DMS153 treated with DMSO at 0.1 percent for 48 hours (cell line): ENCODE measurements at regions not wholly inside any gene's neighbourhood (a gene's known extent, or its start where the extent isn't known, plus 50 kb on each side); places are given as distances from the start of the nearest gene placed in this dataset.
"Not testable (repeated sequence)": the region's sequence is repeated elsewhere in the genome, so short reads cannot be mapped to it uniquely, and the experiment has no call there.

Experiments used
- DNase-seq: peaks from one replicate; lab custom pipeline; 2025; ENCODE audit not compliant: unreplicated experiment; lab: John Stamatoyannopoulos, UW

DNA sequence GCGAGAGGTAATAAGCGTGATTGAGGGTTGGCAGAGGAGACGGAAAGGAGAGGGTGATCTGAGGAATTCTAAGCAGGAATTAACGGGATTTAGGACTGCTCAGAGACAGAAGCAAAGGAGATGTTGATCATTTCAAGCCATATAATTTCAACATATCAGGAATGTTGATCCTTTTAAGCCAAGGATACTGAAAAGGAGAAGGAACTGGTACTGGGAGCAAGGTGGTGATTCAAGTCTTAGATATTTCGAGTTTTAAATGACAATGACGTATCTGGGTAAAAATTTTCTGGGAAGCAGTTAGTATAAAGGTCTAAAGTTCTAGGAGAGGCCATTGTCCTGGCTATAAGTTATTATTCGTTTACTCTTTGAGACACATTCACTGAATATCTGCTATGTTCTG is 91.3 kb upstream of the OGFRL1 start:
- DNase-seq: no peak

DNA sequence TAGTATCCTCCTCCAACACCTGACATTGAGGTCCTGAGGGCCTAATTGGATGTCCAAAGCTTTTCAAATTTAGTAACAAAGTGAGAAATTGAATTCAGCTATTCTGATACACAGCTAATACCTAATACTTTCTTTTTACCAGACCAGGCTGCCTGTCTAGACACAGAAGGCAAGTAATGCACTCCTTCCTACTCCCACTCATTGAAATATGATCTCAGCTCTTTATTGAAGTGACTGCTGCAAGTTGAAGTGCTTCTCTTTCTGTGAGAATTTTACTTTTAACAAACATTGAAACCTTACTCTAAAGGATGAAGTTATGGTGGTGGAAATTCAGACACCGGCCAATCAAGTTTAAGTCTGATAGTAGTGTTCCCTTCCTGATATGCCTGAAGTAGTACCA is 90.8 kb upstream of the OGFRL1 start:
- no peak for DNase-seq

DNA sequence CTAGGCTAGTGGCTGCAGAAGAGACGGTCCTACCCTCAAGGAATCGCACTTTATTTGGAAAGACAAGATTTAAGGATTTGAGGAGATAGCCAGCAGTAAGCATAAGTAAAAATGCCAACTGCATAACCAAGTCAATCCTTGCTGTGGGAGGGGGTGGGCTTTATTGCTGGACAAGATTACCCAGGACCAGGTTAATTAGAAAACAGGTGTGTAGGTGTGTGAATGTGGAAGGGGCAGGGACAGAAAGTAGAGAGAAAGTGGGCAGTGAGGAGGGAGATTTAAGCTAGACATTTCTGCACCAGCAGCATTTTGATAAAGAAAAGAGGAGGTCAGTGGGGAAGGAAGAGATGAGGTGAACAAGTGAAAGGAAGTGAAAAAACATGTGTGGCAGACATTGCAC is 89.7 kb upstream of the OGFRL1 start:
- DNase-seq: no peak

DNA sequence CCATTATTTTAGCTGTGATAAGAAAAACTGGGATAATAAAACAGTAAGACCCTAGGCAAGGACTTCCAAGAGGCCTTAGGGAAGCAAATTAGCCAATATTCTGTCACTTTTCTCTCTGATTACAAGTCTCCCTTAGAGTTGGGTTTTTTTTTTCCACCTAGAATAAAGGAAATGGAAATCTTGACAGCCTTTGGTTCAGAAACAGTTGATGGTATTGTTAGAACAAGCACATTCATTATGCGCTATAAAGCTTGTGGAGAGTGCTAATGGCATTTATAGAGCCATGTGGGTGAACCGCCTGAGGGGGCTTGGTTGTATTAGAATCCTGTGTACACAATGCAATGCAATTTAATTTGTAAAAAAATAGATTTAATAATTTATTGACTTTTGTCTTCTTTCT is 88.9 kb upstream of the OGFRL1 start:
- no peak for DNase-seq

DNA sequence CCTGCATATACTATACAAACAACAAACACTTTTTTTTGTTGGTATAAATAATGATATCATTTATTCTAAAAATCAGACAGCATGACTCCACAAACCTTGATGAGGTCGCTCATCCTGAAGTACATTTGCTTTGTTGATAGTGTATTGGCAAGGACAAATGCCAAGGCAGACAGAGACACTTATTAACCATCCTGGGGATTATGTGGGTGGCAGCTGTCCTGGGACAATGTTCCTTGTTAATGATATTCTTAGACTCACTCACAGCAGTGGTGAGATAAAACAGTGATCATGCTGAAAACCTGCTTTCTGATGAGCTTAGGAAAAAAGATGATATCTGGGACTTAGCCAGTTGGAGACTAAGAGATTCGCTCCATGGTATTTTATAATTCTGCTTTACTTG is 85.4 kb upstream of the OGFRL1 start:
- no peak for DNase-seq

DNA sequence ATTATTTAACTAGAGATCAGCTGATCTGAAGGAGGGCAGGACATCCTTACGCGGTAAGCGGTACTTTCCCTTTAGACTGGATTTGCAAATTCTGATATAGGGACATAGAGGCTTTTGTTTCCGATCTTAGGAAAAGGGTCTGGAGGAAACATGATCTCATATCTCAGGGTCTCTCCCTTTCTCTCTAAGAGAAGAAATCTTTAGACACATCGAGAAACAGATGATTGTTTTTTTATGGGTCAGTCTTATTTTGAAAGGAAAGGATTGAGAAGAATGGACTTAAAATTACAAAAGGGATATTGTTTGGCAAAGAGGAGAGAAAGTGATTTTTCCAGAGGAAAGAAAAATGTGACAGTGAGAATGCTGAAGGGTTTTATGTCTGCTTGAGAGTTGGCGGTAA is 83.9 kb upstream of the OGFRL1 start:
- DNase-seq: no peak

DNA sequence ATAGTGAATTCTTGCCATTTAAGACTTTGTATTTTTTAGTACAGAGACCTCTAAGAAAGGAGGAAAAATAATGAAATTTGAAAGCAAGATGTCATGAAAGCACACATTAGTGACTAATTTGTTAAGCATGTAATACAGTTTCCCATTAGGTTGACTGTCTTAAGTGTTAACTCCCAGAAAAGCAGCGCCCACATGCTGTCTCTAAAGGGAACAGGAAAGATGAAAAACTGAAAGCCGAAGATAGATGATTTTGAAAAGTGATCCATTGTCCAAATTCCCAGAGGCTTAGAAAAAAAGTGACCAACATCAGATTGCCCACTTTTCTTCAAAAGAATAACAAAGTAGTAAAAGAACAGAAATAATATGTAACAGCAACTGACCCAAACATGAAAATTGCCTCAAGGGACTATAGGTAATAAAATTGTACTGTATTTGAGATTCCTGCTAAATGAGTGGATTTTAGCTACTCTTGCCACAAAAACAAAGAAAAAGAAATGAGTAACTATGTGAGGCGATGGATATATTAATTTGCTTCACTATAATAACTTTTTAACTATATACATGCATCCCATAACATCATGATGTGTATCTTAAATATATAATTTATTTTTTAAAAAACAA is 83.2 kb upstream of the OGFRL1 start:
- DNase-seq: no peak

DNA sequence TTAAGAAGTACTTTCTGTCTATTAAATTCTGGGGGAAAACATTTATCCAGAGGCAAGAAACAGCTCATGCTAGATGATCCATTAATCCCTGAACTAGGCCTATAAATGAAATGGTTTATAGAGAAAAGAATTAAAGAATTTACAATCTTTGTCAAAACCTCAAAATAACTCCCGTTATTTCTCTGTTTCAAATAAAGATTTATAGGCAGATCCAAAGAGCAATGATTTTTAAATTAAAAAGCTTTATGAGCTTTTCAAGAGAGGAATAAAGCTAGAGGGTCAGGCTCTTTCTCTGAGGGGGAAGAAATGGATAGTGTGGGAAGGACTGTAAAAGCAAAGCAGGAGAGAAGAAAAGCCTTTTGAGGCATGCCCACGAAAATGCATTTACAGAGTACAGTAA is 82.5 kb upstream of the OGFRL1 start:
- DNase-seq: no peak

DNA sequence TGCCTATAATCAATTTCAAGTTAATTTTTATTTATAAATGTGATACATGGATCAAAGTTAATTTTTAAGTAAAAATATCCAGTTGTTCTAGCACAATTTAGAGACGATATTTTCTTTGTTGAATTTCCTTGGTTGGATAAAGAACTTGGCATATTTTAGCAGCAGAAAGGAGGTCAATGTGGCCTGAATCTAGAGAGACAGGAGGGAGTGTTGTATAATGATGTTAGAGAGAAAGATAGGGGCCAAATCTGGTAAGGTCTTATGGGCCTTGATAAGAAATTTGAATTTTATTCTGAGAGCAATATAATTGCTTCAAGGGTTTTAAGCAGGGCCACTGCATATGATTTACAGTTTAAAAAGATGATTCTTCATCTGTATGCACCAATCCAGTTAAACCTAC is 79.4 kb upstream of the OGFRL1 start:
- DNase-seq: no peak

DNA sequence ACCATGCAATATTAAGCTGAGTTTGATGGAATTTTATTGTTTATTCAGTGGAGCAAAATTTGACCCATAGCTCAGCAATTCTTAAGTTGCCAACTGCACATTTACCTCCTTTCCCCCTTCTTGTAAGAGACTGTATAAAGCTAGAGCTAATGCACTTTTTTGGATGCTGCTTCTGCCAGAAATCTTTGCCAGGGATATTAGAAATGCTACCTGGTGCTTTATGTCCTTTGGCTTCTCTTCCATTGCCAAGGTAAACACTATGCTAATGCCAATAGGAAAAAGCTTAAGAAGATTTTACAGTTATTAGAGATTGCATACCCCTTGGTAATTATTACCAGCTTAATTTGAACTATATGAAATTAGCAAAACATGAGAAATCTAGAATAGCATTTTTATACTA is 79.0 kb upstream of the OGFRL1 start:
- no peak for DNase-seq

DNA sequence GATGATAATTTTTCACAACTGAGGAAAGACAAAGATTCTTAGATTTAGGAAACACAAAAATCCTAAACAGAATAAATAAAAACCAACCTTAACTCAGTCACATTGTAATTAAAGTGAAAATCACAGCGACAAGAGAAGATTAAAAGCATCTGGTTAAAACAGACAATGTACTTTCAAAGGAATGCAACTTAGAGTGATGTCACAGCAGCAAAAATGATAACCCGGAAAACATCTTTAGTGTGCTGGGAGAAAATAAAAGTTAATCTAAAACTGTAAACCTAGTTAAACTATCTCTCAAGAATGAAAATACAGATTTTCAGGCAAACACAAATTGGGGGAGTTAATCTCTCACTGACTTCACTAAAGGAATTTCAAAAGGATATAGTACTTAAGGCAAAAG is 76.8 kb upstream of the OGFRL1 start:
- DNase-seq: no peak

DNA sequence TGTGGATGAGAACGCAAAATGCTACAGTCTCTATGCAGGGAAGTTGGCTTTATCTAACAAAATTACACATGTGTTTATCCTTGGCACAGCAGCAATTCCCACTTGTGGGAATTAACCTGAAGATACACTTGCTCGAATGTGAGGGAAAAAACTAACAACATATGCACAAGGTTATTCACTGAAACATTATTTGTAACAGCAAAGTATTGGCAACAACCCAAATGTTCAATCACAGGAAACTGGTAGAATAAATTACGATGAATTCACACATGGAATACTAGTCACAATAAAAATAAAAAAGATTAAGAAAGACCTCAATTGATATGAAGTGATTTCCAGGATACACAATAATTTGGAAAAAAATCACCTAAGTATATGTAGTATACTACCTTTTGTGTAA is 68.1 kb upstream of the OGFRL1 start:
- DNase-seq: no peak

DNA sequence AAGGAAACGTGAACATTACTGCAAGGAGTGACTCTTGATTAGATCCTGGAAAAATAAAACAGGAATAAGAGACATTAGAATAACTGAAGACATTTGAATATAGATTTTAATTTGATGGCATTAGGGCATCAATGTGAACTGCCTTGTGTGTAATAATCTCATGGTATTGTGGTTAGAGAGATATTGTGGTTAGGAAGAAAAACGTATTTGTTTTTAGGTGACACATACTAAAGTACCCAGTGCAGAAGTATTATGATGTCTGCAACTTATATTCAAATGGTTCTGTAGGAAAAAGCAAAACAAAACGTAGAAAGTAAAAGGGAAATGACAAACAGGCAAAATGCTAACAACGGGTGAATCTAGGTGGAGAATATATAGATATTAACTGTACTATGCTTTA is 65.9 kb upstream of the OGFRL1 start:
- no peak for DNase-seq

DNA sequence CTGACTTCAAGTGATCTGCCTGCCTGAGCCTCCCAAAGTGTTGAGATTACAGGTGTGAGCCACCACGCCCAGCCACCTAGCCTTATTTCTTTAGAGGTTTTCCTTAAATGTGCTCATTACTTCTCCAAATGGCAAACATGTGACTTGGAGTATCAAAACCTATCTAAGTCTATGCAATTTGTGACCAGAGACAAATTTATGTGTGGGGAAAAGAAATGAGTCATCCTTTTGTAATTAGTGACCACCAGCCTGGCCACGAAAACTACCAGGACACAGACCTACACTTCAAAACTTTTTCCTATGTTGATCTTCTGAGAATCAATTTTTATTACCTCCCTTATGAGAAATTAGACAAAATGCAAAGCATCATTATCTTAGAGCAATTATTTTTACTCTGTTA is 64.6 kb upstream of the OGFRL1 start:
- no peak for DNase-seq

DNA sequence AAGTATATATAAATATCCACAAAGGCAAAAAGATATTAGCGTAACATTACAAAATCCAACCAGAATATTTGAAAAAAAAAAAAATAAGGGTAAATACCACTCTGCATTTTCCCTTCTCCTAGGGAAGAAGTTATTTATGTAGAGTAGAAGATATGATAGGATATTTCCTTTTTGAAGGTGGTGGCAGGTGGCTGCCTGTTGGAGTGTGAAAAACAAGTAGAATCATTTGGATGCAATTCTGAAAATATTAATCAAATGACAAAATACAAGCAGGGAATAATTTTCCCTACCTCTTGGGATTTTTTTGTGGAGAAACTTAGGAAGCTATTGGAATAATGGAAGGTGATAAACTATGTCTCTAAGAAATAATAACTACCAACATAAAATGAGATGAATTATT is 62.5 kb upstream of the OGFRL1 start:
- no peak for DNase-seq

DNA sequence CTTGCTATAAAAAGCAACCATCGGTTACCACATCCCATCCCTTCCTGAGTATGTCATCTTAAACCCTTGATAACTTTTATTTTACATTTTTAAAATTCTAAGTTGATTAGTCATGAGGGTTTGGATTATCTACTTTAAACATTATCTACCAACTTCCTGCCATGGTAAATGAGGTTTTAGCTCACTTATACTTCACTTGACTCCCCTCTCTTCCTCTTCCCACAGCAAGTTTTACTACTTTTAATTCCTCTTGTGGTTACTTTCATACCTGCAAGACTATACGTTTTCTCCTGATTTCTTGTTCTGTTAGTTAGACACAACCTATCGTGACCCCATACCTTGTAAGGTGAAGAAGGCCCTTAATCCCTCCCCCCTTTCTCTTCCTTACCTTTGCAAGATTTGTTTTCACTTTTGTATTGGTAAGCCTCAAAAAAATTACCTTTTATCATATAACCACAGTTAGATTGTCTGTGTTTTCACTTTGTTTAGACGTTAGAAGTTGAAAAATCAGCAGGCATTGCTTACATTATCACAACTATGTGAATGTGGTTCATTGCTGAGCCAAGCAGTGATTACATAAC is 60.1 kb upstream of the OGFRL1 start:
- no peak for DNase-seq

DNA sequence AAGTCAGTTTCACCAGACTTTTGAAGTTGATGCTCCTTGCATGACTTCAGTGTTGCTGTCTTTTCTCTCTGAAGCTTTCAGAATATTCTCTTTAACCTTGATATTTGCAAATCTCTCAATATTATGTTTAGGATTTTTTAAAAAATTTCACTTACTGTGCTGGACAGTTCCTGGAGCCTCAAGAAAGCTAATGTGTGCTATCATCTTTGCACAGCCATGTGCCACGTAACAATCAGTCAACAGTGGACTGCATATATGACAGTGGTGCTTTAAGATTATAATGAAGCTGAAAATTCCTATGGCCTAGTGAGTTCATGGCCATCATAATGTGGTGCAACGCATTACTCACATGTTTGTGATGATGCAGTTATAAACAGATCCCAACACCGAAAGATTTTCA is 59.1 kb upstream of the OGFRL1 start:
- no peak for DNase-seq

DNA sequence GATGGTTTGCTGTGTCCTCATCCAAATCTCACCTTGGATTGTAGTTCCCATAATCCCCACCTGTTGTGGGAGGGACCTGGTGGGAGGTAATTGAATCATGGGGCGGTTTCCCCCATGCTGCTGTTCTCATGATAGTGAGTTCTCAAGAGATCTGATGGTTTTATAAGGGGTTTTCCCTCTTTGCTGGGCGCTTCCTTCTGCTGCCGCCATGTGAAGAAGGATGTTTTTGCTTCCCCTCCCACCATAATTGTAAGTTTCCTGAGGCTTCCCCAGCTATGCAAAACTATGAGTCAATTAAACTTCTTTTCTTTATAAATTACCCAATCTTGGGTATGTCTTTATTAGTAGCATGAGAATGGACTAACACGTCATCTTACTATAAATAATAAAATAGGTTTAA is 55.7 kb upstream of the OGFRL1 start:
- DNase-seq: not testable (repeated sequence)

DNA sequence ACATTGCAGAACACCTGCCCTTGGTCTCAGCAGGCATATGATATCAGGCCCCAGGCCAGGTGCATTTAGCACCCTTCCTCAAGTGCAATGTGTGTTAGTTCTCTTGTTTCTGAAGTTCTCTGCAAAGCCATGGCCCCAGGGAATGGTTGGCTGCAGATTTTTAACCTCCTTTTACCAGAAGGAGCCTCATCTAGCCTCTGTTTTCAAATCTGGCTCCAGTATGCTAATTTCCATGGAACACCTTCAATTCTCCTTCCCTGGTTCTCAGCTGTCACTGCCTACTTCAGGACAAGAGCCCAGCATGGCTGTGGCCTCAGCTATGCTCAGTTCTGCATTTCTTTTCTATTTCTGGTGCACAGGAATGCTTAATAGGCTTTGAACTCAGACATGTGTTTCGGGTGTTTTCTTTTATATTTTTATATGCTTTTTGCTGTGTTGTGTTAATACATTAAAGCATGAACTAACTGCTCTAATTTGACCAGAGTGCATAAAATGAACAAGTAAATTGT is 51.6 kb upstream of the OGFRL1 start:
- DNase-seq: no peak

DNA sequence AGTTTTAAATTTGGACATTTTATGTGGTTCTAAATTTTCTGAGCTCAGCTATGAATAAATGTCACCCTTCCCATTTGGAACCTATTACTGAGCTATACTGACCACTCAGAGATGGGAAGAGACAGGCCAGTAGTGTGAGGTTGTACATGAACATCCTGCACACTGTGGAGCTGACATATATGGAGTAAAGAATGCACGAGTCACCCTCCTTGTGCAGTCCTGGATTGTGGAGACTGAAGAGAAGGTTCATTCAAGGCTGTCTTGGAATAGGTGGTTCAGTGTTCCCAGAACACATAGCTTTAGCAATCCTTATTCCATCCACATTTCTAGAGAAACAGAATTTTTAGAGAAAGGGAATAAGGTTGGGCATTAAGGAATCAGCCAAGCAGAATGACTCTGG is 50.3 kb upstream of the OGFRL1 start:
- DNase-seq: no peak
